ENCODE measurements at regions not wholly inside any gene's neighbourhood (a gene's known extent, or its start where the extent isn't known, plus 50 kb on each side); places are given as distances from the start of the nearest gene placed in this dataset.

GRCh38 chr18:27735117-27735516 lies 441.8 kb downstream of the CDH2 start:
- no peak for DNase-seq
- H3K9me3 Mint-ChIP-seq (ENCODE audit: unreplicated experiment): no peaks in the 10 kb centered on the region
- no peak overlapping the region for H3K4me3 Mint-ChIP-seq (ENCODE audit: unreplicated experiment)
- no peaks in the 10 kb centered on the region for H3K27me3 Mint-ChIP-seq (ENCODE audit: unreplicated experiment)
- peak overlapping the region; percentile 23 for H3K27ac Mint-ChIP-seq (ENCODE audit: unreplicated experiment)
- H3K4me1 Mint-ChIP-seq (ENCODE audit: low read depth, unreplicated experiment): peaks cover 9% of the 10 kb centered on the region
- no peak for TF ChIP-seq CTCF (IDR thresholded peaks at IDR 0.05; ENCODE audit: partially characterized antibody, unreplicated experiment)
- no peaks in the 10 kb centered on the region for H3K36me3 Mint-ChIP-seq (ENCODE audit: unreplicated experiment)

- H3K27ac Mint-ChIP-seq (ENCODE audit: unreplicated experiment): no peak overlapping the region
- peaks cover 9% of the 10 kb centered on the region for H3K4me1 Mint-ChIP-seq (ENCODE audit: low read depth, unreplicated experiment)
- no peaks in the 10 kb centered on the region for H3K36me3 Mint-ChIP-seq (ENCODE audit: unreplicated experiment)
- peaks cover 4% of the 10 kb centered on the region for H3K27me3 Mint-ChIP-seq (ENCODE audit: unreplicated experiment)
- H3K9me3 Mint-ChIP-seq (ENCODE audit: unreplicated experiment): no peaks in the 10 kb centered on the region
- DNase-seq: no peak
- TF ChIP-seq CTCF (IDR thresholded peaks at IDR 0.05; ENCODE audit: partially characterized antibody, unreplicated experiment): no peak
- H3K4me3 Mint-ChIP-seq (ENCODE audit: unreplicated experiment): no peak overlapping the region
These were observed 445.7 kb downstream of the CDH2 start for GRCh38 chr18:27731211-27731610.

- Mint-ChIP-seq H3K9me3 (ENCODE audit: unreplicated experiment) (peaks cover 3% of the 10 kb centered on the region), H3K27ac (ENCODE audit: unreplicated experiment) (no peak overlapping the region), H3K4me3 (ENCODE audit: unreplicated experiment) (no peak overlapping the region), H3K36me3 (ENCODE audit: unreplicated experiment) (no peaks in the 10 kb centered on the region), H3K4me1 (ENCODE audit: low read depth, unreplicated experiment) (peaks cover 9% of the 10 kb centered on the region), H3K27me3 (ENCODE audit: unreplicated experiment) (peaks cover 4% of the 10 kb centered on the region)
- no peak for TF ChIP-seq CTCF (IDR thresholded peaks at IDR 0.05; ENCODE audit: partially characterized antibody, unreplicated experiment)
- no peak for DNase-seq
These were observed 448.3 kb downstream of the CDH2 start for GRCh38 chr18:27728659-27729058.

- H3K27ac Mint-ChIP-seq (ENCODE audit: unreplicated experiment): no peak overlapping the region
- peaks cover 3% of the 10 kb centered on the region for H3K9me3 Mint-ChIP-seq (ENCODE audit: unreplicated experiment)
- H3K4me3 Mint-ChIP-seq (ENCODE audit: unreplicated experiment): no peak overlapping the region
- peaks cover 4% of the 10 kb centered on the region for H3K27me3 Mint-ChIP-seq (ENCODE audit: unreplicated experiment)
- H3K4me1 Mint-ChIP-seq (ENCODE audit: low read depth, unreplicated experiment): peaks cover 6% of the 10 kb centered on the region
- H3K36me3 Mint-ChIP-seq (ENCODE audit: unreplicated experiment): no peaks in the 10 kb centered on the region
- no peak for DNase-seq
- no peak for TF ChIP-seq CTCF (IDR thresholded peaks at IDR 0.05; ENCODE audit: partially characterized antibody, unreplicated experiment)
These were observed 452.6 kb downstream of the CDH2 start for GRCh38 chr18:27724362-27724761.

GRCh38 chr18:27723168-27723567 lies 453.8 kb downstream of the CDH2 start:
- peaks cover 4% of the 10 kb centered on the region for H3K27me3 Mint-ChIP-seq (ENCODE audit: unreplicated experiment)
- DNase-seq: no peak
- no peak overlapping the region for H3K4me3 Mint-ChIP-seq (ENCODE audit: unreplicated experiment)
- no peak overlapping the region for H3K27ac Mint-ChIP-seq (ENCODE audit: unreplicated experiment)
- H3K9me3 Mint-ChIP-seq (ENCODE audit: unreplicated experiment): peaks cover 3% of the 10 kb centered on the region
- TF ChIP-seq CTCF (IDR thresholded peaks at IDR 0.05; ENCODE audit: partially characterized antibody, unreplicated experiment): no peak
- no peaks in the 10 kb centered on the region for H3K36me3 Mint-ChIP-seq (ENCODE audit: unreplicated experiment)
- H3K4me1 Mint-ChIP-seq (ENCODE audit: low read depth, unreplicated experiment): peaks cover 6% of the 10 kb centered on the region

Measured in glutamatergic neuron (in vitro differentiated cells).